ENCODE measurements at regions not wholly inside any gene's neighbourhood (a gene's known extent, or its start where the extent isn't known, plus 50 kb on each side); places are given as distances from the start of the nearest gene placed in this dataset.

- no peak for DNase-seq
- no peaks in the 10 kb centered on the region for H3K27me3 ChIP-seq
- in situ Hi-C loops (cut with MboI; ENCODE audit: low pct_ligation_motif_present in 1 of 4, low pct_unique_long_range_greater_than_20kb in 1 of 4, low sequenced_read_pairs in 3 of 4) (no loop called here), intact Hi-C loops (cut with DNase I; ENCODE audit: low total_unique reads) (no loop called here)
- no peak overlapping the region for H3K4me3 ChIP-seq
- no peaks in the 10 kb centered on the region for H3K4me1 ChIP-seq
- WGBS, 2 donors (ENCODE audit: low coverage in 1 of 2): 77% methylated on average over 8 of the region's 8 CpGs; no CpG with 5 or more reads in 1 of the 2 donors
- H3K36me3 ChIP-seq: no peaks in the 10 kb centered on the region
- H3K27ac ChIP-seq: no peak overlapping the region
- TF ChIP-seq POLR2A (IDR thresholded peaks at IDR 0.05) (no peak), EP300 (IDR thresholded peaks at IDR 0.05; ENCODE audit: low read depth) (no peak), CTCF (IDR thresholded peaks at IDR 0.05) (no peak), POLR2AphosphoS5 (IDR thresholded peaks at IDR 0.05) (no peak)
- H3K9me3 ChIP-seq: no peaks in the 10 kb centered on the region
Observed at GRCh38 chr18:78102135-78102534, 852.5 kb downstream of the GALR1 start.

GRCh38 chr18:78105611-78106010, 856.0 kb downstream of the GALR1 start:
- 86 to 88% methylated on average over 4 to 5 of the region's 5 CpGs for WGBS, 2 donors (ENCODE audit: low coverage in 1 of 2)
- no peak for TF ChIP-seq CTCF (IDR thresholded peaks at IDR 0.05)
- no peak for TF ChIP-seq EP300 (IDR thresholded peaks at IDR 0.05; ENCODE audit: low read depth)
- no peak for TF ChIP-seq POLR2AphosphoS5 (IDR thresholded peaks at IDR 0.05)
- no peak for TF ChIP-seq POLR2A (IDR thresholded peaks at IDR 0.05)
- in situ Hi-C loops (cut with MboI; ENCODE audit: low pct_ligation_motif_present in 1 of 4, low pct_unique_long_range_greater_than_20kb in 1 of 4, low sequenced_read_pairs in 3 of 4): no loop called here
- H3K4me1 ChIP-seq: no peaks in the 10 kb centered on the region
- H3K27ac ChIP-seq: no peak overlapping the region
- no peaks in the 10 kb centered on the region for H3K9me3 ChIP-seq
- no peaks in the 10 kb centered on the region for H3K27me3 ChIP-seq
- no peak overlapping the region for H3K4me3 ChIP-seq
- intact Hi-C loops (cut with DNase I; ENCODE audit: low total_unique reads): no loop called here
- H3K36me3 ChIP-seq: no peaks in the 10 kb centered on the region
- DNase-seq: no peak

GRCh38 chr18:78106946-78107345, 857.3 kb downstream of the GALR1 start:
- TF ChIP-seq EP300 (IDR thresholded peaks at IDR 0.05; ENCODE audit: low read depth) (no peak), CTCF (IDR thresholded peaks at IDR 0.05) (no peak), POLR2A (IDR thresholded peaks at IDR 0.05) (no peak), POLR2AphosphoS5 (IDR thresholded peaks at IDR 0.05) (no peak)
- Histone ChIP-seq H3K4me1 (no peaks in the 10 kb centered on the region), H3K4me3 (no peak overlapping the region), H3K9me3 (no peaks in the 10 kb centered on the region), H3K27me3 (no peaks in the 10 kb centered on the region), H3K36me3 (no peaks in the 10 kb centered on the region), H3K27ac (no peak overlapping the region)
- no peak for DNase-seq
- 90 to 92% methylated on average over 5 to 15 of the region's 15 CpGs for WGBS, 2 donors (ENCODE audit: low coverage in 1 of 2)
- intact Hi-C loops (cut with DNase I; ENCODE audit: low total_unique reads): no loop called here
- in situ Hi-C loops (cut with MboI; ENCODE audit: low pct_ligation_motif_present in 1 of 4, low pct_unique_long_range_greater_than_20kb in 1 of 4, low sequenced_read_pairs in 3 of 4): no loop called here

- in situ Hi-C loops (cut with MboI; ENCODE audit: low pct_ligation_motif_present in 1 of 4, low pct_unique_long_range_greater_than_20kb in 1 of 4, low sequenced_read_pairs in 3 of 4) (no loop called here), intact Hi-C loops (cut with DNase I; ENCODE audit: low total_unique reads) (no loop called here)
- Histone ChIP-seq H3K27ac (no peak overlapping the region), H3K4me1 (no peaks in the 10 kb centered on the region), H3K36me3 (no peaks in the 10 kb centered on the region), H3K4me3 (no peak overlapping the region), H3K9me3 (no peaks in the 10 kb centered on the region), H3K27me3 (no peaks in the 10 kb centered on the region)
- no peak for DNase-seq
- TF ChIP-seq EP300 (IDR thresholded peaks at IDR 0.05; ENCODE audit: low read depth): no peak
- no peak for TF ChIP-seq CTCF (IDR thresholded peaks at IDR 0.05)
- TF ChIP-seq POLR2AphosphoS5 (IDR thresholded peaks at IDR 0.05): no peak
- no peak for TF ChIP-seq POLR2A (IDR thresholded peaks at IDR 0.05)
- 79 to 89% methylated on average over 1 to 9 of the region's 9 CpGs for WGBS, 2 donors (ENCODE audit: low coverage in 1 of 2)
Observed at GRCh38 chr18:78107363-78107762, 857.7 kb downstream of the GALR1 start.
